Trophoblast cell (in vitro differentiated cells and primary cell): ENCODE measurements at regions not wholly inside any gene's neighbourhood (a gene's known extent, or its start where the extent isn't known, plus 50 kb on each side); places are given as distances from the start of the nearest gene placed in this dataset.

Experiments
- DNase-seq, 2 donors: peaks; one replicate each; pipeline ENCODE4 v3.0.0-alpha.2; 2016
- H2AFZ ChIP-seq: 2 replicates; pipeline ENCODE4 v1.6.1; 2013; ENCODE audit warnings: low read length, moderate library complexity, mild to moderate bottlenecking; ENCODE audit not compliant: insufficient read depth, poor library complexity
- H2AK5ac ChIP-seq: 2 replicates; pipeline ENCODE4 v1.6.1; 2013; ENCODE audit warnings: mild to moderate bottlenecking, low read length
- H2BK120ac ChIP-seq: 2 replicates; pipeline ENCODE4 v1.6.1; 2013; ENCODE audit warnings: low read length, mild to moderate bottlenecking, moderate library complexity; ENCODE audit not compliant: insufficient read depth, poor library complexity
- H2BK12ac ChIP-seq: 2 replicates; pipeline ENCODE4 v1.6.1; 2013; ENCODE audit warnings: mild to moderate bottlenecking, low read length, moderate library complexity
- H2BK5ac ChIP-seq: 2 replicates; pipeline ENCODE4 v1.6.1; 2013; ENCODE audit warnings: low read length, low read depth, moderate library complexity, mild to moderate bottlenecking; ENCODE audit not compliant: poor library complexity
- H3K14ac ChIP-seq: 2 replicates; pipeline ENCODE4 v1.6.1; 2013; ENCODE audit warnings: mild to moderate bottlenecking, low read length
- H3K18ac ChIP-seq: 2 replicates; pipeline ENCODE4 v1.6.1; 2013; ENCODE audit warnings: mild to moderate bottlenecking, low read length
- H3K23ac ChIP-seq: 2 replicates; pipeline ENCODE4 v1.6.1; 2013; ENCODE audit warnings: low read length
- H3K27ac ChIP-seq: 2 replicates; pipeline ENCODE4 v1.5.1; 2013; ENCODE audit warnings: low read depth, mild to moderate bottlenecking, inconsistent platforms, low read length, moderate library complexity
- H3K27me3 ChIP-seq: 2 replicates; pipeline ENCODE4 v1.6.1; 2013; ENCODE audit warnings: inconsistent platforms, mild to moderate bottlenecking, low read length, moderate library complexity; ENCODE audit not compliant: insufficient read depth
- H3K36me3 ChIP-seq, 2 experiments: 1 replicate in 1 of 2; 2 replicates in 1 of 2; pipeline ENCODE4 v1.6.1; 2013; ENCODE audit warnings: low read length in 2 of 2, mild to moderate bottlenecking in 2 of 2, moderate library complexity in 1 of 2; ENCODE audit not compliant: insufficient read depth in 2 of 2, control insufficient read depth in 1 of 2
- H3K4ac ChIP-seq: 2 replicates; pipeline ENCODE4 v1.6.1; 2013; ENCODE audit warnings: low read depth, mild to moderate bottlenecking, low read length, moderate library complexity
- H3K4me1 ChIP-seq, 2 experiments: 1 replicate in 1 of 2; 2 replicates in 1 of 2; pipeline ENCODE4 v1.6.1; 2013; ENCODE audit warnings: low read length in 2 of 2, mild to moderate bottlenecking in 2 of 2, moderate library complexity in 1 of 2; ENCODE audit not compliant: insufficient read depth in 2 of 2, control insufficient read depth in 1 of 2
- H3K4me2 ChIP-seq: 2 replicates; pipeline ENCODE4 v1.6.1; 2013; ENCODE audit warnings: inconsistent platforms, mild to moderate bottlenecking, low read length, moderate library complexity
- H3K4me3 ChIP-seq: 2 replicates; pipeline ENCODE4 v1.5.1; 2013; ENCODE audit warnings: mild to moderate bottlenecking, low read depth, low read length, inconsistent platforms
- H3K79me1 ChIP-seq: one replicate; pipeline ENCODE4 v1.6.1; 2013; ENCODE audit warnings: low read length
- H3K79me2 ChIP-seq: 2 replicates; pipeline ENCODE4 v1.6.1; 2013; ENCODE audit warnings: low read length, mild to moderate bottlenecking; ENCODE audit not compliant: control insufficient read depth, insufficient read depth, poor library complexity
- H3K9ac ChIP-seq: 2 replicates; pipeline ENCODE4 v1.6.1; 2013; ENCODE audit warnings: mild to moderate bottlenecking, low read length
- H3K9me3 ChIP-seq: 2 replicates; pipeline ENCODE4 v1.6.1; 2013; ENCODE audit warnings: low read depth, mild to moderate bottlenecking, control low read depth, inconsistent platforms, low read length; ENCODE audit not compliant: insufficient read depth
- H4K12ac ChIP-seq: 2 replicates; pipeline ENCODE4 v1.6.1; 2013; ENCODE audit warnings: low read depth, mild to moderate bottlenecking, low read length, moderate library complexity
- H4K8ac ChIP-seq: 2 replicates; pipeline ENCODE4 v1.6.1; 2013; ENCODE audit warnings: low read depth, mild to moderate bottlenecking, low read length, moderate library complexity
- H4K91ac ChIP-seq: one replicate; pipeline ENCODE4 v1.6.1; 2013; ENCODE audit warnings: low read depth, mild to moderate bottlenecking, low read length, moderate library complexity
- whole genome bisulfite sequencing: extraction: QIAGEN DNeasy Blood & Tissue Kit; methylation state at CpG from one replicate; pipeline ENCODE4 v1.1.7; 2013; ENCODE audit warnings: missing lambda C conversion rate; ENCODE audit not compliant: insufficient read length, insufficient coverage; ENCODE audit errors: extremely low coverage; 5-methylcytosine and 5-hydroxymethylcytosine counted together

DNA sequence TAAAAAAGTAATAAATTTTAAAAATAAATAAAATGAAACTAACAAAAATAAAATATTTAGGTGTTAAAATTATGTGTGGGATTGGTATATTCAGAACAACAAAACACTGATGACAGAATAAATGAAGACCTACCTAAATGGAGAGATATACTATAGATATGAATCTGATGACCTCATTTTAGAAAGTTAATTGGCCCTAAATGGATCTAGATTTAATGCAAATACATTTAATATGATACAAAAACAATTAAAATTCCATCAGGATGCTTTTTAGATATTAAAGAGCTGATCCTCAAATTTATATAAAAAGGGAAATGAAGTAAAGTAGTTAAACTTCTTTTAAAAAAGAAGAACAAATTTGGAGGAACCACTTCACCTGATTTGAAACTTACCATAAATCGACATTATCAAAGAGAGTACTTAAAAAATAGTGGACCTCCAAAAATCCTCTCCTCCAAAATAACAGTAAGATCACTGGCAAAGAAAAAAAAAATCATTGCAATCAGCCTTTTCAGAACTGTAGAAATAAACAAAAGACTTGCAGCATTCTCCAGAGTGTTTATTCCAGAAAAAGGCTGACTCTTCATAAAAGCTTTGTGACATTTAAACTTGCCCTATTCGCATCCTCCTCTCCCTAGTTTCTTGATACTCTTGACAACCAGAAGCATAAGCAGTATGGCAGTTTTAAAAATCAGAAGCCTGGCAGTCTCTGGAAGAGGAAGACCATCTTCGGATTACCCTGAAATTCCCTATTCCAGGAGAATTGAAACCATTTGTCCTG lies 125.9 kb upstream of the AKR1E2 start:
- H2BK12ac ChIP-seq: no peak overlapping the region
- no peak overlapping the region for H3K4ac ChIP-seq
- no peak overlapping the region for H3K14ac ChIP-seq
- H4K91ac ChIP-seq: no peak overlapping the region
- H3K23ac ChIP-seq: no peak overlapping the region
- H3K27me3 ChIP-seq: no peaks in the 10 kb centered on the region
- no peaks in the 10 kb centered on the region for H3K9me3 ChIP-seq
- peaks cover 0 to 4% of the 10 kb centered on the region in 2 experiments for H3K4me1 ChIP-seq
- H3K4me3 ChIP-seq: no peak overlapping the region
- H3K27ac ChIP-seq: no peak overlapping the region
- H3K9ac ChIP-seq: no peak overlapping the region
- H3K79me2 ChIP-seq: no peaks in the 10 kb centered on the region
- H2AK5ac ChIP-seq: no peak overlapping the region
- H3K79me1 ChIP-seq: no peaks in the 10 kb centered on the region
- H4K8ac ChIP-seq: no peak overlapping the region
- DNase-seq: no peak
- no CpG with 5 or more reads among the region's 3 CpGs for WGBS
- no peak overlapping the region for H2BK120ac ChIP-seq
- H3K4me2 ChIP-seq: no peak overlapping the region
- H4K12ac ChIP-seq: no peak overlapping the region
- H3K18ac ChIP-seq: no peak overlapping the region
- no peak overlapping the region for H2AFZ ChIP-seq
- H2BK5ac ChIP-seq: no peak overlapping the region
- H3K36me3 ChIP-seq: no peaks in the 10 kb centered on the region

DNA sequence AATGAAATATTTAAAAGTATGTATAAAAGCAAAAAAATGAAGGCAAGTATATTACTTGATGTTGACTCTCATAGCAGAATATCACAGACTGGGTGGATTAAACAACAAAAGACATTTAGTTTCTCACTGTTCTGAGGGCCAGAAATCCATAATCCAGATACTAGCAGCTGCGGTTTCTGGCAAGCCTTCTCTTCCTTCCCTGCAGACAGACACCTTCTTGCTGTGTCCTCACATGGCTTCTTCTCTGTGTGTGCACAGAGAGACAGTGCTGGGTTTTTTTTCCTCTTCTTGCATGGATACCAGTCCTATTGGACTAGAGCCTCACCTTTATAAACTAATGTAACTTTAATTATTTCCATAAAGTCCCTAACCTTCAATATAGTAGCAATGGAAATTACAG lies 127.9 kb upstream of the AKR1E2 start:
- Histone ChIP-seq H4K12ac (no peak overlapping the region), H3K27ac (no peak overlapping the region), H4K91ac (peak overlapping the region; percentile 14), H2AFZ (no peak overlapping the region), H3K9me3 (no peaks in the 10 kb centered on the region), H3K23ac (no peak overlapping the region), H3K79me1 (no peaks in the 10 kb centered on the region), H3K4me3 (no peak overlapping the region), H2BK5ac (no peak overlapping the region), H3K79me2 (no peaks in the 10 kb centered on the region), H3K14ac (peak overlapping the region; percentile 51), H3K4ac (no peak overlapping the region), H3K9ac (no peak overlapping the region), H3K4me1 (no peaks in the 10 kb centered on the region), H3K18ac (no peak overlapping the region), H3K4me2 (no peak overlapping the region), H4K8ac (no peak overlapping the region), H2BK120ac (no peak overlapping the region), H2AK5ac (peak overlapping the region; percentile 79), H2BK12ac (no peak overlapping the region), H3K36me3 (no peaks in the 10 kb centered on the region), H3K27me3 (no peaks in the 10 kb centered on the region)
- DNase-seq: no peak
- no CpG with 5 or more reads among the region's 1 CpG for WGBS

DNA sequence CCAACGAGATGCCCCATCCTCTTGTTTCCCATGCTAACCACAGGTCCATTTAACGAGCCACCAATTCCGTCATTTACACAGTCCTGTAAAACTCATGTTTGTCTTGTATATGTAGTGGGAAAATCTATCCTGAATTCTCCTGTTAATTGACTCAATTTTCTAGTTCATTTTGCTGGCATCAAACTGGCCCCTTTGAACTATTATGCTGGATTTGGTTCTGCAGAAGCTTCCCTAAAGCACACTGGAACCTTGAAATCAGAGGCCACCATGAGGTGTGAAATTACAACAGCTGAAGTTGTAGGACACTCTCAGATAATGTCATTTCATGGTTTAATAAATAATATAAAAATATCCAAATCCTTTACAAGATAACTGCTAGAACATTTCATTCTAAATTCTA lies 129.8 kb upstream of the AKR1E2 start:
- Histone ChIP-seq H4K8ac (no peak overlapping the region), H2AFZ (no peak overlapping the region), H3K9ac (no peak overlapping the region), H3K4me2 (no peak overlapping the region), H3K4me1 (peaks cover 0 to 9% of the 10 kb centered on the region in 2 experiments), H3K23ac (no peak overlapping the region), H3K27me3 (no peaks in the 10 kb centered on the region), H4K91ac (no peak overlapping the region), H3K14ac (no peak overlapping the region), H2BK12ac (no peak overlapping the region), H4K12ac (no peak overlapping the region), H3K27ac (no peak overlapping the region), H3K36me3 (no peaks in the 10 kb centered on the region), H2AK5ac (no peak overlapping the region), H3K9me3 (no peaks in the 10 kb centered on the region), H2BK120ac (no peak overlapping the region), H3K4ac (no peak overlapping the region), H2BK5ac (no peak overlapping the region), H3K79me2 (no peaks in the 10 kb centered on the region), H3K4me3 (no peak overlapping the region), H3K18ac (no peak overlapping the region), H3K79me1 (peaks cover 3% of the 10 kb centered on the region)
- no peak for DNase-seq
- no CpG with 5 or more reads among the region's 3 CpGs for WGBS

- WGBS: no CpG with 5 or more reads among the region's 4 CpGs
- no peaks in the 10 kb centered on the region for H3K9me3 ChIP-seq
- H3K4me2 ChIP-seq: no peak overlapping the region
- no peak overlapping the region for H4K12ac ChIP-seq
- no peak for DNase-seq
- H3K18ac ChIP-seq: no peak overlapping the region
- no peak overlapping the region for H2BK12ac ChIP-seq
- no peaks in the 10 kb centered on the region for H3K36me3 ChIP-seq
- no peak overlapping the region for H2BK5ac ChIP-seq
- no peaks in the 10 kb centered on the region for H3K79me2 ChIP-seq
- H2BK120ac ChIP-seq: no peak overlapping the region
- H3K4ac ChIP-seq: no peak overlapping the region
- no peak overlapping the region for H4K8ac ChIP-seq
- H3K4me1 ChIP-seq: peaks cover 0 to 9% of the 10 kb centered on the region in 2 experiments
- no peak overlapping the region for H3K9ac ChIP-seq
- no peak overlapping the region for H3K27ac ChIP-seq
- no peak overlapping the region for H3K14ac ChIP-seq
- H2AFZ ChIP-seq: no peak overlapping the region
- H2AK5ac ChIP-seq: no peak overlapping the region
- H3K79me1 ChIP-seq: peaks cover 3% of the 10 kb centered on the region
- no peak overlapping the region for H4K91ac ChIP-seq
- H3K4me3 ChIP-seq: no peak overlapping the region
- H3K23ac ChIP-seq: no peak overlapping the region
- no peaks in the 10 kb centered on the region for H3K27me3 ChIP-seq
Measured at GRCh38 chr10:4693967-4694366, 132.0 kb upstream of the AKR1E2 start.
